NCI-H2107 (cell line): ENCODE measurements at regions not wholly inside any gene's neighbourhood (a gene's known extent, or its start where the extent isn't known, plus 50 kb on each side); places are given as distances from the start of the nearest gene placed in this dataset.

ENCODE experiments used
- DNase-seq: peaks from one replicate; lab custom pipeline; 2025; lab: John Stamatoyannopoulos, UW

- DNase-seq, result no peak
Observed at GRCh38 chr9:113823421-113823820, 52.7 kb upstream of the ZNF618 start.
